Endothelial cell of umbilical vein (primary cell): ENCODE measurements at regions not wholly inside any gene's neighbourhood (a gene's known extent, or its start where the extent isn't known, plus 50 kb on each side); places are given as distances from the start of the nearest gene placed in this dataset.

Experiments used
- BruUV-seq: library from RNA; stranded (reverse); fragments of 400-500 nt; replicated peaks from 2 replicates; lab custom pipeline; 2021; lab: Mats Ljungman, UMichigan
- CTCF ChIA-PET: fragments of 300-600, 350-600 bp; sonication (Branson Sonifier 250); formaldehyde crosslinking; loops from one replicate; lab custom pipeline; 2021; ENCODE audit warnings: antibody characterized with exemption, inconsistent platforms; lab: Charles Lee
- POLR2A ChIA-PET: fragments of 300-600, 350-600 bp; sonication (Branson Sonifier 250); formaldehyde crosslinking; loops from one replicate; lab custom pipeline; 2021; ENCODE audit warnings: antibody characterized with exemption, inconsistent platforms; lab: Charles Lee
- DNase-seq: peaks from one replicate; pipeline ENCODE4 v3.0.0-alpha.2; 2011; ENCODE audit warnings: low read depth, low spot score
- FAIRE-seq: peaks from 2 replicates; lab custom pipeline; 2011; peaks lifted over from hg19 to GRCh38; lab: Jason Lieb, UNC
- H2AFZ ChIP-seq: 2 replicates; pipeline ENCODE4 v1.6.0; 2012; ENCODE audit warnings: low read depth, low read length, control low read depth, inconsistent platforms
- H3K27ac ChIP-seq: 2 replicates; pipeline ENCODE4 v1.5.1; 2011; ENCODE audit warnings: low read depth, mild to moderate bottlenecking, control low read depth, low read length, moderate library complexity; ENCODE audit not compliant: insufficient read depth
- H3K27me3 ChIP-seq, 2 experiments: 2 replicates each; pipeline versions ENCODE4 v1.6.0 to v1.6.1; 2011; ENCODE audit warnings: low read length in 2 of 2, mixed read lengths in 1 of 2; ENCODE audit not compliant: control insufficient read depth in 2 of 2, insufficient read depth in 2 of 2
- H3K36me3 ChIP-seq, 2 experiments: 2 replicates in 1 of 2; 3 replicates in 1 of 2; pipeline ENCODE4 v1.5.1; 2011; ENCODE audit warnings: low read length in 2 of 2, mild to moderate bottlenecking in 1 of 2, moderate library complexity in 1 of 2; ENCODE audit not compliant: control insufficient read depth in 2 of 2, insufficient read depth in 2 of 2; ENCODE audit errors: extremely low read depth in 1 of 2
- H3K4me1 ChIP-seq: 3 replicates; pipeline ENCODE4 v1.5.1; 2011; ENCODE audit warnings: mild to moderate bottlenecking, low read length; ENCODE audit not compliant: control insufficient read depth, insufficient read depth; ENCODE audit errors: extremely low read depth
- H3K4me2 ChIP-seq: 2 replicates; pipeline ENCODE4 v1.6.1; 2011; ENCODE audit warnings: low read length, control low read depth, mixed read lengths; ENCODE audit not compliant: insufficient read depth
- H3K4me3 ChIP-seq, 3 experiments: fragments of 200-600 bp in 1 of 3; sonication (generic), shearing (Covaris generic) in 1 of 3; replicated peaks in 1 of 3; 2 replicates each; pipeline ENCODE4 v1.5.1; 2011 to 2016; ENCODE audit warnings: control low read depth in 3 of 3, low read length in 3 of 3, mild to moderate bottlenecking in 2 of 3, inconsistent platforms in 1 of 3, low read depth in 1 of 3, moderate library complexity in 1 of 3; ENCODE audit not compliant: insufficient read depth in 1 of 3
- H3K79me2 ChIP-seq: 2 replicates; pipeline ENCODE4 v1.6.0; 2012; ENCODE audit warnings: low read length, inconsistent platforms; ENCODE audit not compliant: control insufficient read depth, insufficient read depth
- H3K9ac ChIP-seq: replicated peaks from 2 replicates; pipeline ENCODE3; 2011; ENCODE audit warnings: low read length, control low read depth; ENCODE audit not compliant: insufficient read depth; ENCODE audit errors: extremely low read depth
- H3K9me1 ChIP-seq: replicated peaks from 3 replicates; pipeline ENCODE4 v1.6.0; 2011; ENCODE audit warnings: mild to moderate bottlenecking, low read length; ENCODE audit not compliant: control insufficient read depth, insufficient read depth; ENCODE audit errors: extremely low read depth
- H3K9me3 ChIP-seq: replicated peaks from 2 replicates; pipeline ENCODE4 v1.5.1; 2012; ENCODE audit warnings: low read length, inconsistent platforms; ENCODE audit not compliant: control insufficient read depth, insufficient read depth
- H4K20me1 ChIP-seq: replicated peaks from 2 replicates; pipeline ENCODE3; 2011; ENCODE audit warnings: mild to moderate bottlenecking, low read length; ENCODE audit not compliant: control insufficient read depth, insufficient read depth; ENCODE audit errors: extremely low read depth
- CTCF ChIP-seq, 2 donors: IDR thresholded peaks; 1 replicate in 1 of 2; 2 replicates in 1 of 2; pipeline ENCODE4 v1.5.1; 2011; ENCODE audit warnings: low read length in 2 of 2, mild to moderate bottlenecking in 2 of 2, moderate library complexity in 2 of 2, control low read depth in 1 of 2, inconsistent platforms in 1 of 2, low read depth in 1 of 2; ENCODE audit not compliant: insufficient read depth in 1 of 2; ENCODE audit errors: extremely low read depth in 1 of 2
- EZH2 ChIP-seq: IDR thresholded peaks from 2 replicates; pipeline ENCODE4 v1.6.1; 2012; ENCODE audit warnings: borderline replicate concordance, low read depth, mild to moderate bottlenecking, moderate library complexity, low read length, inconsistent platforms; ENCODE audit not compliant: severe bottlenecking
- MAX ChIP-seq: IDR thresholded peaks from 2 replicates; pipeline ENCODE4 v1.6.1; 2011; ENCODE audit not compliant: insufficient read depth, insufficient read length
- MYC ChIP-seq: IDR thresholded peaks from one replicate; pipeline ENCODE4 v1.6.1; 2011; ENCODE audit warnings: mild to moderate bottlenecking, low read depth, low read length
- POLR2A ChIP-seq: IDR thresholded peaks from 2 replicates; pipeline ENCODE4 v1.6.1; 2012; ENCODE audit warnings: low read depth, mild to moderate bottlenecking, control low read depth, low read length
- POLR2AphosphoS5 ChIP-seq: IDR thresholded peaks from 2 replicates; pipeline ENCODE4 v1.6.1; 2012; ENCODE audit warnings: low read depth, mild to moderate bottlenecking, control low read depth, low read length, moderate library complexity; ENCODE audit not compliant: insufficient read depth
- dilution Hi-C: fragments of 300-500 bp; cut with MboI; formaldehyde crosslinking; loops from one replicate; pipeline ENCODE4 v1.15.0; 2019; ENCODE audit warnings: low sequenced_read_pairs; ENCODE audit not compliant: extremely low pct_ligation_motif_present
- intact Hi-C: fragments of 100-400 bp; cut with micrococcal nuclease; formaldehyde crosslinking; loops from one replicate; pipeline ENCODE4 v1.10.0; 2022

GRCh38 chr12:61667676-61668075, 592.5 kb upstream of the USP15 start:
- Histone ChIP-seq H4K20me1 (no peaks in the 10 kb centered on the region), H3K4me2 (no peak overlapping the region), H2AFZ (no peak overlapping the region), H3K9ac (no peak overlapping the region), H3K27ac (no peak overlapping the region), H3K36me3 (no peaks in the 10 kb centered on the region), H3K4me3 (no peak overlapping the region), H3K79me2 (no peaks in the 10 kb centered on the region), H3K27me3 (no peaks in the 10 kb centered on the region), H3K4me1 (no peaks in the 10 kb centered on the region), H3K9me3 (peaks cover 10% of the 10 kb centered on the region), H3K9me1 (no peaks in the 10 kb centered on the region)
- ChIA-PET CTCF (no interaction called here), POLR2A (no interaction called here)
- no peak for TF ChIP-seq CTCF (IDR thresholded peaks at IDR 0.05; ENCODE audit: extremely low read depth in 1 of 2, insufficient read depth in 1 of 2, low read depth in 1 of 2, low read length in 2 of 2)
- TF ChIP-seq MAX = no peak
- no peak for TF ChIP-seq POLR2AphosphoS5
- no peak for TF ChIP-seq MYC
- TF ChIP-seq POLR2A = no peak
- no peak for TF ChIP-seq EZH2
- intact Hi-C loops = no loop called here
- BruUV-seq = no TSS peak
- DNase-seq = no peak
- dilution Hi-C loops = no loop called here
- no peak for FAIRE-seq

GRCh38 chr12:61676520-61676919, 583.7 kb upstream of the USP15 start:
- H3K9me3 ChIP-seq = peaks cover 1% of the 10 kb centered on the region
- H3K9me1 ChIP-seq = no peaks in the 10 kb centered on the region
- no peak for FAIRE-seq
- BruUV-seq = no TSS peak
- ChIA-PET CTCF (no interaction called here), POLR2A (no interaction called here)
- no peak overlapping the region for H2AFZ ChIP-seq
- dilution Hi-C loops = no loop called here
- no peak for DNase-seq
- TF ChIP-seq MAX = no peak
- TF ChIP-seq POLR2AphosphoS5 = no peak
- no peak for TF ChIP-seq CTCF (IDR thresholded peaks at IDR 0.05; ENCODE audit: extremely low read depth in 1 of 2, insufficient read depth in 1 of 2, low read depth in 1 of 2, low read length in 2 of 2)
- no peak for TF ChIP-seq EZH2
- no peaks in the 10 kb centered on the region for H3K27me3 ChIP-seq
- H3K36me3 ChIP-seq = no peaks in the 10 kb centered on the region
- H3K27ac ChIP-seq = no peak overlapping the region
- no peaks in the 10 kb centered on the region for H4K20me1 ChIP-seq
- H3K9ac ChIP-seq = no peak overlapping the region
- intact Hi-C loops = no loop called here
- H3K79me2 ChIP-seq = no peaks in the 10 kb centered on the region
- H3K4me1 ChIP-seq = no peaks in the 10 kb centered on the region
- H3K4me3 ChIP-seq = no peak overlapping the region
- H3K4me2 ChIP-seq = no peak overlapping the region
